GM10266 (cell line): ENCODE measurements at regions not wholly inside any gene's neighbourhood (a gene's known extent, or its start where the extent isn't known, plus 50 kb on each side); places are given as distances from the start of the nearest gene placed in this dataset.

Experiments used
- DNase-seq: peaks from one replicate; pipeline ENCODE4 v3.0.0; 2012; ENCODE audit errors: extremely low spot score
- CTCF ChIP-seq: IDR thresholded peaks from 2 replicates; pipeline ENCODE4 v1.5.1; 2012; ENCODE audit warnings: mild to moderate bottlenecking, low read depth; ENCODE audit not compliant: control insufficient read depth, insufficient read depth; ENCODE audit errors: missing control alignments

GRCh38 chr12:86333955-86334522 is 77.8 kb upstream of the MGAT4C start:
- TF ChIP-seq CTCF: no peak
- DNase-seq: no peak

GRCh38 chr12:86331457-86331856 is 75.3 kb upstream of the MGAT4C start:
- no peak for TF ChIP-seq CTCF
- no peak for DNase-seq

- no peak for TF ChIP-seq CTCF
- DNase-seq: no peak
Measured at GRCh38 chr12:86331012-86331411, 74.8 kb upstream of the MGAT4C start.

GRCh38 chr12:86312232-86312631 is 56.0 kb upstream of the MGAT4C start:
- DNase-seq: no peak
- TF ChIP-seq CTCF: no peak
